ENCODE measurements at regions not wholly inside any gene's neighbourhood (a gene's known extent, or its start where the extent isn't known, plus 50 kb on each side); places are given as distances from the start of the nearest gene placed in this dataset.

- 71 to 79% (median 76%) methylated on average over 6 of the region's 6 CpGs for WGBS, 4 donors
These were observed 176.0 kb upstream of the SEL1L start for GRCh38 chr14:81709681-81710080.

GRCh38 chr14:81710232-81710845 lies 176.7 kb upstream of the SEL1L start:
- no peak overlapping the region for H3K27ac ChIP-seq
- peaks cover 0 to 4% (median 0%) of the 10 kb centered on the region in 9 donors for H3K27me3 ChIP-seq
- ATAC-seq (no peak), DNase-seq (no peak)
- intact Hi-C loops (cut with DNase I) = loop anchor here in 4 of 10 donors (5.0 to 10.0 kb wide), 3 partner anchors 264 to 284 kb away; no protein-coding TSS in a partner anchor
- no peaks in the 10 kb centered on the region for H3K36me3 ChIP-seq
- 44 to 50% (median 46%) methylated on average over 2 of the region's 2 CpGs for WGBS, 4 donors
- peaks cover 0 to 6% (median 0%) of the 10 kb centered on the region in 12 donors for H3K9me3 ChIP-seq
- no peak overlapping the region for H3K4me3 ChIP-seq
- H3K4me1 ChIP-seq = no peaks in the 10 kb centered on the region
- no peak for TF ChIP-seq POLR2A (IDR thresholded peaks at IDR 0.05)
- peak; percentile 36 to 67 (median 58) for TF ChIP-seq CTCF (IDR thresholded peaks at IDR 0.05)

More at GRCh38 chr14:81709681-81710080, 176.0 kb upstream of the SEL1L start:
- intact Hi-C loops (cut with DNase I) = loop anchor here in 4 of 10 donors (5.0 to 10.0 kb wide), 3 partner anchors 265 to 285 kb away; no protein-coding TSS in a partner anchor
- Histone ChIP-seq H3K4me3 (no peak overlapping the region), H3K27me3 (peaks cover 0 to 4% (median 0%) of the 10 kb centered on the region in 9 donors), H3K9me3 (peaks cover 0 to 12% (median 0%) of the 10 kb centered on the region in 12 donors), H3K4me1 (no peaks in the 10 kb centered on the region), H3K36me3 (no peaks in the 10 kb centered on the region), H3K27ac (no peak overlapping the region)
- no peak for TF ChIP-seq CTCF (IDR thresholded peaks at IDR 0.05)
- ATAC-seq (no peak), DNase-seq (no peak)

- intact Hi-C loops (cut with DNase I) = loop anchor here in 3 of 10 donors (10.0 kb wide), 2 partner anchors 259 to 279 kb away; no protein-coding TSS in a partner anchor
- ATAC-seq = no peak
- 42 to 63% (median 50%) methylated on average over 1 of the region's 1 CpG for WGBS, 4 donors
- no peaks in the 10 kb centered on the region for H3K36me3 ChIP-seq
- TF ChIP-seq CTCF (IDR thresholded peaks at IDR 0.05) (no peak), POLR2A (IDR thresholded peaks at IDR 0.05) (no peak)
- H3K4me1 ChIP-seq = no peaks in the 10 kb centered on the region
- H3K9me3 ChIP-seq = no peaks in the 10 kb centered on the region
- H3K27ac ChIP-seq = no peak overlapping the region
- no peak for DNase-seq
- H3K27me3 ChIP-seq = no peaks in the 10 kb centered on the region
- H3K4me3 ChIP-seq = no peak overlapping the region
These were observed 182.1 kb upstream of the SEL1L start for GRCh38 chr14:81715731-81716130.

GRCh38 chr14:81716953-81717352 lies 183.3 kb upstream of the SEL1L start:
- Histone ChIP-seq H3K4me1 (no peaks in the 10 kb centered on the region), H3K9me3 (no peaks in the 10 kb centered on the region), H3K4me3 (no peak overlapping the region), H3K36me3 (no peaks in the 10 kb centered on the region), H3K27me3 (no peaks in the 10 kb centered on the region), H3K27ac (no peak overlapping the region)
- TF ChIP-seq CTCF (IDR thresholded peaks at IDR 0.05) (no peak), POLR2A (IDR thresholded peaks at IDR 0.05) (no peak)
- DNase-seq (no peak), ATAC-seq (no peak)
- intact Hi-C loops (cut with DNase I) = loop anchor here in 3 of 10 donors (10.0 kb wide), 2 partner anchors 258 to 278 kb away; no protein-coding TSS in a partner anchor
- 38 to 49% (median 42%) methylated on average over 6 of the region's 6 CpGs for WGBS, 4 donors
